Fibroblast of lung (primary cell): ENCODE measurements at regions not wholly inside any gene's neighbourhood (a gene's known extent, or its start where the extent isn't known, plus 50 kb on each side); places are given as distances from the start of the nearest gene placed in this dataset.

ENCODE experiments used
- DNase-seq, 2 donors: peaks; one replicate each; pipeline versions ENCODE4 v3.0.0 to v3.0.0-alpha.2; 2010; ENCODE audit warnings: low read depth in 2 of 2
- H2AFZ ChIP-seq: 2 replicates; pipeline ENCODE4 v1.5.1; 2012; ENCODE audit warnings: low read length, control low read depth, inconsistent platforms
- H3K27ac ChIP-seq: 2 replicates; pipeline ENCODE4 v1.5.1; 2011; ENCODE audit warnings: low read length, control low read depth; ENCODE audit not compliant: insufficient read depth
- H3K27me3 ChIP-seq: 2 replicates; pipeline ENCODE4 v1.5.1; 2011; ENCODE audit warnings: mild to moderate bottlenecking, low read length; ENCODE audit not compliant: control insufficient read depth, insufficient read depth
- H3K36me3 ChIP-seq: 2 replicates; pipeline ENCODE4 v1.5.1; 2011; ENCODE audit warnings: low read length; ENCODE audit not compliant: control insufficient read depth, insufficient read depth
- H3K4me1 ChIP-seq: 2 replicates; pipeline ENCODE4 v1.5.1; 2011; ENCODE audit warnings: low read length; ENCODE audit not compliant: control insufficient read depth, insufficient read depth; ENCODE audit errors: extremely low read depth
- H3K4me2 ChIP-seq: 2 replicates; pipeline ENCODE4 v1.5.1; 2011; ENCODE audit warnings: low read length, control low read depth; ENCODE audit not compliant: insufficient read depth; ENCODE audit errors: extremely low read depth
- H3K4me3 ChIP-seq, 4 experiments: fragments of 200-600 bp in 1 of 4; sonication (generic) in 1 of 4; replicated peaks in 1 of 4; 2 replicates each; pipeline ENCODE4 v1.5.1; 2011 to 2016; ENCODE audit warnings: low read length in 4 of 4, low read depth in 3 of 4, mild to moderate bottlenecking in 3 of 4, control low read depth in 2 of 4, inconsistent platforms in 1 of 4, mixed read lengths in 1 of 4; ENCODE audit not compliant: insufficient read depth in 1 of 4; ENCODE audit errors: control extremely low read depth in 1 of 4
- H3K79me2 ChIP-seq: 2 replicates; pipeline ENCODE4 v1.5.1; 2012; ENCODE audit warnings: mild to moderate bottlenecking, low read length, inconsistent platforms; ENCODE audit not compliant: control insufficient read depth, insufficient read depth
- H3K9ac ChIP-seq: 2 replicates; pipeline ENCODE4 v1.5.1; 2011; ENCODE audit warnings: mild to moderate bottlenecking, low read length, control low read depth; ENCODE audit not compliant: insufficient read depth
- H3K9me3 ChIP-seq: 2 replicates; pipeline ENCODE4 v1.5.1; 2012; ENCODE audit warnings: low read depth, low read length; ENCODE audit not compliant: control insufficient read depth, insufficient read depth
- H4K20me1 ChIP-seq: 2 replicates; pipeline ENCODE4 v1.5.1; 2011; ENCODE audit warnings: low read length; ENCODE audit not compliant: control insufficient read depth, insufficient read depth; ENCODE audit errors: extremely low read depth
- CTCF ChIP-seq, 2 donors: IDR thresholded peaks in 1 of 2; conservative IDR thresholded peaks in 1 of 2; 1 replicate in 1 of 2; 2 replicates in 1 of 2; pipeline ENCODE4 v1.5.1; 2011 to 2012; ENCODE audit warnings: low read length in 2 of 2, control low read depth in 1 of 2, inconsistent platforms in 1 of 2, low read depth in 1 of 2, mild to moderate bottlenecking in 1 of 2
- EZH2 ChIP-seq: IDR thresholded peaks from 2 replicates; pipeline ENCODE4 v1.5.1; 2012; ENCODE audit warnings: low read length, control low read depth, mild to moderate bottlenecking; ENCODE audit errors: missing control alignments

GRCh38 chr2:180180511-180180910, 173.4 kb upstream of the CWC22 start:
- no peaks in the 10 kb centered on the region for H4K20me1 ChIP-seq

GRCh38 chr2:180177534-180177933, 170.4 kb upstream of the CWC22 start:
- no peak overlapping the region for H3K27ac ChIP-seq
- H3K9me3 ChIP-seq: no peaks in the 10 kb centered on the region
- H3K4me3 ChIP-seq: no peak overlapping the region
- DNase-seq: no peak
- H3K4me1 ChIP-seq: no peaks in the 10 kb centered on the region
- no peaks in the 10 kb centered on the region for H4K20me1 ChIP-seq
- no peaks in the 10 kb centered on the region for H3K36me3 ChIP-seq
- no peak overlapping the region for H3K4me2 ChIP-seq
- H3K27me3 ChIP-seq: no peaks in the 10 kb centered on the region
- no peak overlapping the region for H3K9ac ChIP-seq
- no peak overlapping the region for H2AFZ ChIP-seq
- TF ChIP-seq EZH2 (no peak), CTCF (conservative IDR thresholded peaks at IDR 0.05 in 1 of 2, IDR thresholded peaks at IDR 0.05 in 1 of 2; ENCODE audit: low read depth in 1 of 2, low read length in 2 of 2) (no peak)
- no peaks in the 10 kb centered on the region for H3K79me2 ChIP-seq

More at GRCh38 chr2:180180511-180180910, 173.4 kb upstream of the CWC22 start:
- H3K4me2 ChIP-seq: no peak overlapping the region
- H3K27me3 ChIP-seq: no peaks in the 10 kb centered on the region
- H2AFZ ChIP-seq: no peak overlapping the region
- no peak overlapping the region for H3K9ac ChIP-seq
- H3K4me1 ChIP-seq: no peaks in the 10 kb centered on the region
- H3K79me2 ChIP-seq: no peaks in the 10 kb centered on the region
- TF ChIP-seq CTCF (conservative IDR thresholded peaks at IDR 0.05 in 1 of 2, IDR thresholded peaks at IDR 0.05 in 1 of 2; ENCODE audit: low read depth in 1 of 2, low read length in 2 of 2) (no peak), EZH2 (no peak)
- no peak for DNase-seq
- no peaks in the 10 kb centered on the region for H3K9me3 ChIP-seq
- no peak overlapping the region for H3K27ac ChIP-seq
- H3K36me3 ChIP-seq: no peaks in the 10 kb centered on the region
- no peak overlapping the region for H3K4me3 ChIP-seq

- TF ChIP-seq EZH2 (no peak), CTCF (conservative IDR thresholded peaks at IDR 0.05 in 1 of 2, IDR thresholded peaks at IDR 0.05 in 1 of 2; ENCODE audit: low read depth in 1 of 2, low read length in 2 of 2) (no peak)
- Histone ChIP-seq H4K20me1 (no peaks in the 10 kb centered on the region), H3K27me3 (no peaks in the 10 kb centered on the region), H3K4me1 (no peaks in the 10 kb centered on the region), H3K36me3 (no peaks in the 10 kb centered on the region), H3K79me2 (no peaks in the 10 kb centered on the region), H3K4me2 (no peak overlapping the region), H3K9me3 (no peaks in the 10 kb centered on the region), H3K9ac (no peak overlapping the region), H3K4me3 (no peak overlapping the region), H3K27ac (no peak overlapping the region), H2AFZ (no peak overlapping the region)
- DNase-seq: no peak
Observed at GRCh38 chr2:180175736-180176135, 168.6 kb upstream of the CWC22 start.
